Activated CD4-positive, alpha-beta memory T cell treated with anti-CD3 and anti-CD28 coated beads for 36 hours (primary cell): ENCODE measurements at regions not wholly inside any gene's neighbourhood (a gene's known extent, or its start where the extent isn't known, plus 50 kb on each side); places are given as distances from the start of the nearest gene placed in this dataset.

ENCODE experiments used
- CTCF ChIA-PET: fragments of 350-600 bp; sonication (Branson Sonifier 250); formaldehyde crosslinking; loops from one replicate; lab custom pipeline; 2021; ENCODE audit warnings: antibody characterized with exemption, inconsistent platforms; lab: Charles Lee
- POLR2A ChIA-PET: fragments of 350-600 bp; sonication (Branson Sonifier 250); formaldehyde crosslinking; loops from one replicate; lab custom pipeline; 2021; ENCODE audit warnings: antibody characterized with exemption; lab: Charles Lee
- DNase-seq: peaks from one replicate; pipeline ENCODE4 v3.0.0-alpha.2; 2020
- H3K27ac Mint-ChIP-seq: one replicate; pipeline ENCODE4 v1.8.0; 2021; ENCODE audit warnings: mixed read lengths
- H3K27me3 Mint-ChIP-seq: one replicate; pipeline ENCODE4 v1.8.0; 2021; ENCODE audit warnings: mixed read lengths
- H3K36me3 Mint-ChIP-seq: one replicate; pipeline ENCODE4 v1.8.0; 2021; ENCODE audit warnings: mixed read lengths
- H3K4me1 Mint-ChIP-seq: one replicate; pipeline ENCODE4 v1.8.0; 2021; ENCODE audit warnings: low read depth, mixed read lengths
- H3K4me3 Mint-ChIP-seq: one replicate; pipeline ENCODE4 v1.8.0; 2021; ENCODE audit warnings: mild to moderate bottlenecking, mixed read lengths
- H3K9me3 Mint-ChIP-seq: one replicate; pipeline ENCODE4 v1.8.0; 2021; ENCODE audit warnings: mixed read lengths
- intact Hi-C: fragments of 100-400 bp; cut with micrococcal nuclease; formaldehyde crosslinking; loops from one replicate; pipeline ENCODE4 v1.15.1; 2023

DNA sequence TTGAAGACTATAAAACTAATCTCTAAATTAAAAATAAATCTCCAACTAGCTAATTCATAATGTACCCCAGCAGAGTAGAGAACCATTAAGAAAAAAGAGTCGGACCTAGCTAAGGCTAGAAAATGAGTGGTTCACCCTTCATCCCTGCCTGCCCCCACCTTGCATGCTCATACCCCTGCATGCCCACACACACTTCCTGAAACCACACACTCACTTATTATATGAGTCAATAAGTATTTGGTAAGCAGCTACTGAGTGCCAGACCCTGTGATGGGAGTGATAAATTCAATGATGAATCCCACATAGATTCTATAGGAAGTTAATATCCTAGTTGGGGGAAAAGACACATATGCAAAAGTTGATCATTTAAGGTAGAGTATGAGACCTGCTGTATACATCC, 152.9 kb upstream of the INHBA start:
- H3K9me3 Mint-ChIP-seq: no peaks in the 10 kb centered on the region
- no peak for DNase-seq
- peaks cover 7% of the 10 kb centered on the region for H3K27me3 Mint-ChIP-seq
- no peak overlapping the region for H3K27ac Mint-ChIP-seq
- no peak overlapping the region for H3K4me3 Mint-ChIP-seq
- ChIA-PET POLR2A (no interaction called here), CTCF (no interaction called here)
- intact Hi-C loops: no loop called here
- H3K4me1 Mint-ChIP-seq: no peaks in the 10 kb centered on the region
- no peaks in the 10 kb centered on the region for H3K36me3 Mint-ChIP-seq

DNA sequence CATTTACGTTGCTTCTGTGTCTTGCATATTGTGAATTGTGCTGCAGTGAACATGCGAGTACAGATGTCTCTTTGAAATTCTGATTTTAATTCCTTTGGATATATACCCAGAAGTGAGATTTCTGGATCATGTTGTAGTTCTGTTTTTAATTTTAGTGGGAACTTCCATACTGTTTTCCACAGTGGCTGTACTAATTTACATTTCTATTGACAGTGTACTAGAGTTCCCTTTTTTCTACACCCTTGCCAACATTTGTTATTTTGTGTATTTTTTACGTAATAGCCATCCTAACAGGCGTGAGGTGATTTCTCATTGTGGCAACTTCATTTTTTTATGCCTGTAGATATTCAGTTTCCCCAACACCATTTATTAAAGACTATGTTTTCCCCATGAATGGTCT, 144.7 kb upstream of the INHBA start:
- Mint-ChIP-seq H3K36me3 (no peaks in the 10 kb centered on the region), H3K9me3 (peaks cover 8% of the 10 kb centered on the region), H3K27ac (no peak overlapping the region), H3K4me3 (no peak overlapping the region), H3K4me1 (peaks cover 4% of the 10 kb centered on the region), H3K27me3 (peaks cover 7% of the 10 kb centered on the region)
- no peak for DNase-seq
- CTCF ChIA-PET: no interaction called here
- POLR2A ChIA-PET: no interaction called here
- intact Hi-C loops: no loop called here

DNA sequence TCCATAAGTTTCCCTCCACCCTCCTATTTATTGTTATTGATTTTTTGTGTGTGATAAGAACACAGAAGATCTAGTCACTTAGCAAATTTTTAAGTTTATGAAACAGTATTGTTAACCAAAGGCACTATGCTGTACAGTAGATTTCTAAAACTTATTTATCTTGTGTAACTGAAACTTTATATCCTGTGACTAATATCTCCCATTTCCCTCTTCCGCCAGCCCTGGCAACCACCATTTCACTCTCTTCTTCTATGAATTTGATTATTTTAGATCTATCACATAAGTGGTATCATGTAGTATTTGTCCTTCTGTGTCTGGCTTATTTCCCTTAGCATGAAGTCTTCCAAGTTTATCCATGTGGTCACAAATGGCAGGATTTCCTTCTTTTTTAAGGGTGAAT, 144.3 kb upstream of the INHBA start:
- intact Hi-C loops: no loop called here
- ChIA-PET POLR2A (no interaction called here), CTCF (no interaction called here)
- no peak overlapping the region for H3K4me3 Mint-ChIP-seq
- H3K27me3 Mint-ChIP-seq: peaks cover 7% of the 10 kb centered on the region
- H3K9me3 Mint-ChIP-seq: peaks cover 8% of the 10 kb centered on the region
- no peak for DNase-seq
- H3K4me1 Mint-ChIP-seq: peaks cover 4% of the 10 kb centered on the region
- H3K36me3 Mint-ChIP-seq: no peaks in the 10 kb centered on the region
- no peak overlapping the region for H3K27ac Mint-ChIP-seq

DNA sequence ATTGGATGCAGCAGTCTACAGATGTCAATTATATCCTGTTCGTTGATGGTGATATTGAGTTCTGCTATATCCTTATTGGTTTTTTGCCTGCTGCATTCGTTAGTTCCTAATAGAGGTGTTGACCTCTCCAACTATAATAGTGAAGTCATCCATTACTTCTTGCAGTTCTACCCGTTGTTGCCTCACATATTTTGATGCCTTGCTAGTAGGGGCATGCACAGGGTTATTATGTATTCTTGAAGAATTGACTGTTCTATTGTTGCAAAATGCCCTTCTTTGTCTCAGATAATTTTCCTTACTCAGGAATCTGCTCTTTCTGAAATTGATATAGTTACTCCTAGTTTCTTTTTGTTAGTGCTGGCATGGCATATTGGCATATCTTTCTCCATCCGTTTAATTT, 140.1 kb upstream of the INHBA start:
- Mint-ChIP-seq H3K4me3 (no peak overlapping the region), H3K4me1 (peaks cover 4% of the 10 kb centered on the region), H3K27me3 (peaks cover 4% of the 10 kb centered on the region), H3K9me3 (peaks cover 8% of the 10 kb centered on the region), H3K36me3 (no peaks in the 10 kb centered on the region), H3K27ac (no peak overlapping the region)
- CTCF ChIA-PET: interaction anchor here (1.0 kb wide), 1 partner anchor 98 kb away, joined by 4 read pairs; no protein-coding TSS in a partner anchor
- DNase-seq: no peak
- intact Hi-C loops: no loop called here
- POLR2A ChIA-PET: no interaction called here

DNA sequence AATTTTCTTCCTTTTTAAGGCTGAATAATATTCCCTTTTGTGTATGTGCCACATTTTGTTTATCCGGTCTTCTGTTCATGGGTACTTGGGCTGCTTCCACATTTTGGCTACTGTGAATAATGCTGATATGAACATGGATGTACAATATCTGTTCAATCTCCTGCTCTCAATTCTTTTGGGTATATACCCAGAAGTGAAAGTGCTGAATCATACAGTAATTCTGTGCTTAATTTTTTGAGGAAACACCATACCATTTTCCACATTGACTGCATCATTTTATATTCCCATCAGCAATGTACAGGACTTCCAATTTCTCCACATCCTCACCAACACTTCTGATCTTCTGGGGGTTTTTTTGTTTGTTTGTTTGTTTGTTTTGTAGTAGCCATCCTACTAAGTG, 135.0 kb upstream of the INHBA start:
- no peak overlapping the region for H3K27ac Mint-ChIP-seq
- intact Hi-C loops: no loop called here
- DNase-seq: no peak
- POLR2A ChIA-PET: no interaction called here
- H3K36me3 Mint-ChIP-seq: no peaks in the 10 kb centered on the region
- CTCF ChIA-PET: no interaction called here
- peaks cover 12% of the 10 kb centered on the region for H3K9me3 Mint-ChIP-seq
- no peaks in the 10 kb centered on the region for H3K4me1 Mint-ChIP-seq
- no peak overlapping the region for H3K4me3 Mint-ChIP-seq
- no peaks in the 10 kb centered on the region for H3K27me3 Mint-ChIP-seq

DNA sequence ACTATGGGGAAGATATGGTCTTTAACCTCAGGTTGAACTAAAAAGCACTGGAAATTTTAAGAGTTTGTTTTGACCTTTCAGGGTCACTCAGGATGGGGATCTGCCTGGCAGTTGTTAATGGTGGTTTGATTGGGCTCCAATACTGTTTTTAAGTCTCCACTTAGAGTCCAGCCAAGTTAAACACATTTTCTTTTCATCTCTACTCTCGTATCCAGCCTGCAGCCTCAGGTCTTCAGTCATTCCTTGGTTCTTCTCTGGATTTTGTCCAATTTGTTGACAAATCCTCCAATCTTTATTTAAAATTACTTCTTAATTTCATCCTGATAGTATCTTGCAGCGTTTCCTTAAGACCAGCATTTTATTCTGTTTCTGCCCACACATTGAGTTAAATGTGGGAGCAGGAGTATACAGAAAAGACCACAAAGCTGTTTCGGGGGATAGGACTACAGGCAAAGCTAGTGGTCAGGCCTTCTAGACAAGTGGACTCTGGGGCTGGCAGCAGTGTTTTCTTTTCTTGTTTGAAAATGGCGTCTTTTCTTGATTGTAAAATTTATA, 133.2 kb upstream of the INHBA start:
- ChIA-PET CTCF (no interaction called here), POLR2A (no interaction called here)
- Mint-ChIP-seq H3K4me3 (no peak overlapping the region), H3K4me1 (no peaks in the 10 kb centered on the region), H3K27me3 (no peaks in the 10 kb centered on the region), H3K27ac (no peak overlapping the region), H3K36me3 (no peaks in the 10 kb centered on the region), H3K9me3 (peaks cover 27% of the 10 kb centered on the region)
- intact Hi-C loops: no loop called here
- no peak for DNase-seq

DNA sequence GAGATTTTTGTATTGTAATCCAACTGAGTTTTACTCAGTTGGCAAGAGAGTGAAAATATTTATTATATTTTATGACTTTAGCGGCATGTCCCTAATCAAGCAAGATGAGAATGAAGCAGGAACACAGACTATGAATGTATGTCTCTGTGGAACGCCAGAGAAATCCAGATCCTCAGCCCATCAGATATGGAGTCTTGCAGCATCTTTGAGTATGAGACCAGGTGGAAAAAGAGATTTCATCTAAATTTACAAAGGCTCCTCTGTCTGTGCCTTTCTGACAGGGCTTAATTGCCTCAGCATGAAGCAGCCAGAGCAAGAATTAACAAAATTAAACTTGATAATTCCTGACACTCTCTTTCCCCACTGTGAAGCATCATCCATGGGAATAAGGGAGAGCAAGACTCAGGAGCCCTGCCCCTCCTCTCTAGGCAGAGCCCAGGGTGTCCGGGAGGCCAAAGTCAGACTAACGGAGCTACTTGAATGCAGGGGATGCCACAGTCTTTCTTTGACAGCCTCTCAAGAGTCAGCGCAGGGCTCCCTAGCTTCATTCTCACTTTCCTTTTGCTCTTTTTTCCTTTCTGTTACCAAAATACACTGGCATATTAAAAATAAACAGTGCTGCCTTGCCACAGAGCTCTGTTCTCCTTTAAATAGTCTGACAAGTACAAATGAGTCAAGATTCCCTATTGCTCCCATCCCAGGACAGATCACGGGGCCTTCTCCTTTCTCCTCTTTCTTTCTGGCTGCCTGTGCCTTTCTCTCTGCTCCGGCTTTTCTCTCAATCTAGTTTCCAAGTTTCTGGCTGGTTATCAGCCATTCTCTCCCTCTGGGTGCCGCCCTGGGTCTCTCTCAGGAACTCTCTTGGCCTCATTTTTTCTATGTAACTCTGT, 132.2 kb upstream of the INHBA start:
- Mint-ChIP-seq H3K4me1 (no peaks in the 10 kb centered on the region), H3K4me3 (no peak overlapping the region), H3K27ac (no peak overlapping the region), H3K27me3 (no peaks in the 10 kb centered on the region), H3K36me3 (no peaks in the 10 kb centered on the region), H3K9me3 (peaks cover 33% of the 10 kb centered on the region)
- POLR2A ChIA-PET: no interaction called here
- no peak for DNase-seq
- intact Hi-C loops: no loop called here
- CTCF ChIA-PET: no interaction called here

DNA sequence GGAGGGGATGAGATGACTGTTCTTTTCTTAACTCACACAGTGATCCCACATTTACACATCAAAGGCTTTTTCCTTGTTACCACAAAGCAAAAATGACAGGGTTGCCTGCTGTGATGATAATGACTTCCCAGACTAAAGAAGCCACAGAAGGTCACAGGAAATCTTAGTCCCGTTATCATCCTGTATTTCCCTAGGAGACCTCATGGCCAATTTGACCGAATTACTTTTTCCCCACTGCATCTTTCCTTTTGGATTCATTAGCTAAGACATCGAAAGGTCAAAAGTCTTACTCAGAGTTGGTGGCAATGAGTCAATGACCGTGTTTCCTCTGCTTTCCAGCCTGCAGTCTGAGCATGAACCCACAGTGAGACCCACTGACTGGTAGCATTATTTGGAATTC, 130.1 kb upstream of the INHBA start:
- ChIA-PET POLR2A (no interaction called here), CTCF (no interaction called here)
- no peak for DNase-seq
- intact Hi-C loops: no loop called here
- no peak overlapping the region for H3K4me3 Mint-ChIP-seq
- no peaks in the 10 kb centered on the region for H3K36me3 Mint-ChIP-seq
- no peaks in the 10 kb centered on the region for H3K4me1 Mint-ChIP-seq
- peaks cover 1% of the 10 kb centered on the region for H3K27me3 Mint-ChIP-seq
- H3K9me3 Mint-ChIP-seq: peaks cover 25% of the 10 kb centered on the region
- no peak overlapping the region for H3K27ac Mint-ChIP-seq

DNA sequence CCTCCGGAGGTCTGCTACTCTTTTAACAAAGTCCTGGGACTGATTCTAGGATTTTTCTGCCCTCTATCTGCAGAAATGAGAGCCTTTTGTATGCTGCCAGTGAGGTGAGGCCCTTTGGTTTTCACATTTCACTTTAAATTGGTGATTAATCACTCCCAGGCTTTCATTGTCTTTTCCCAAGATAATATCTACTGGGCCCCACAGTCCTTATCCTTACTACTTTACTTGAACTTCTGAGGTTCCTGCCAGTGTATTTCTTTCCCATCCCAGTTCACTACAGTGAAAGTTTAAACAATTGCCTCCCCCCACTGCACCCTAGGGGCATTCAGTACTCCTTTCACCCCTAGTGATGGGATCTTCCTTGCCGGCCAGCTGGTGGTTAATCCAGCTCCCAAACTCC, 127.4 kb upstream of the INHBA start:
- Mint-ChIP-seq H3K36me3 (no peaks in the 10 kb centered on the region), H3K27me3 (peaks cover 3% of the 10 kb centered on the region), H3K4me3 (no peak overlapping the region), H3K4me1 (no peaks in the 10 kb centered on the region), H3K9me3 (peaks cover 21% of the 10 kb centered on the region), H3K27ac (no peak overlapping the region)
- intact Hi-C loops: no loop called here
- ChIA-PET POLR2A (no interaction called here), CTCF (no interaction called here)
- no peak for DNase-seq

DNA sequence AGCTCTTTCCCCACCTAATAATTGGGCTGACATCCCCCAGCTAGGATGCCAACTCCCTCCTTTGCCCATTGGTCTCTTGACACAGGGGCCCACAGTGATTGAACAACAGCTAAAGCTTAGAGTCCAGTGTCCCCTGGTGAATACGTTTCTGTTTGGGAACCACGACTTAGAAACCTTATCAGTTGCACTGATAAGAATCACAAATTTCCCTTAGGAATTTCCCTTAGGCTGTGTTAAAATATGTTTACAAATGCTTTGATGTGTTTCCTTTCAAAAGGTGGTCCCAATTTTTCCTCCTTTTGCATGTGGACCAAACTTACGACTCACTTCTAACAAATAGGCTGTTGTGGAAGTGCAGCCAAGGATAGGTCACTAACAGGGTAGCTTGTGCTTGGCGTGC, 126.0 kb upstream of the INHBA start:
- DNase-seq: no peak
- no peaks in the 10 kb centered on the region for H3K36me3 Mint-ChIP-seq
- POLR2A ChIA-PET: no interaction called here

DNA sequence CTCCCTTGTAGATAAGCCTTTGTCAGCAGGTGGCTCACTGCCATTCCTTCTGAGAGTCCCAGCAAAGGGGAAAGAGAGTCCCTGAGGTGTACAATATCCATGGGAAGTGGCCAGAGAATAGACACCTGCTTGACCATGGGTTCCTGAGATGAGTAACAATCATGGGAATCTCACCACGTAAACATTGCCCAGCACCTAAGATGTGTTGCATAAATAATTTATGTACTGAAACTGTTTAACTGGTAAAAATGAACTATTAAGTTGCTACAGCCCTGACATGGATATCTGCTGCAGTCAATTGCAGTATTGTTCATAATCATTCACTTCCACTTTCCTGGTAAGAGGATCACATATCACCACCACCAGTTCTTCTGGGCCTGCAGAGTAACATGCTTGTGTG, 123.8 kb upstream of the INHBA start:
- no peak overlapping the region for H3K27ac Mint-ChIP-seq

More for the DNA sequence above, 126.0 kb upstream of the INHBA start:
- Mint-ChIP-seq H3K4me3 (no peak overlapping the region), H3K9me3 (peaks cover 21% of the 10 kb centered on the region), H3K4me1 (no peaks in the 10 kb centered on the region), H3K27me3 (peaks cover 3% of the 10 kb centered on the region), H3K27ac (no peak overlapping the region)
- CTCF ChIA-PET: no interaction called here
- intact Hi-C loops: no loop called here

DNA sequence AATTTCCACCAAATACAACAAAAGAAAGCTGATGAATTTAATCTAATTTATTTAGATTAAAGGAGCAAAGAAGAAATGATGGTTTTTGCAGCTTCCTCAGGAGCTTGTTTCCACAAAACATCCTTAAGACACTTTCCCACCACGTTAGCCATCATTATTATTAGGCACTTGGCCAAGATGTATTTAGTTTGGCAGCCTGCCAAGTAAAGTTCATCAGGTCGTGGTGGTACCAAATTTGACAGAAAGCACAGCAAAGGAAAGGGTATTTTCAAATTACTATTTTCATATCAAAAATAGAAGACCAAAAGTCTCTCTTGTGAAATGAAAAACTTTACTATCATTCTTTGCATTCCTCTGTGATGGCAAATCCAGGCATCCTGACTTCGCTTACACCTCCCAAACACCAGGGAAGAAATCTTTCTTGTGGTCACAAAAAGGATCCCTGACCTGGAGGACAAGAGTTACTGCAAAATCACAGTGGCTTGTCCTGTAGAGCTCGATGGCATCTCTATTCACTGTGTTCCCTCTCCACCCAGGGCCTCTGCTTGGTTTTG, 123.1 kb upstream of the INHBA start:
- no peak overlapping the region for H3K4me3 Mint-ChIP-seq
- no peak for DNase-seq
- peaks cover 10% of the 10 kb centered on the region for H3K27me3 Mint-ChIP-seq
- H3K9me3 Mint-ChIP-seq: peaks cover 6% of the 10 kb centered on the region
- no peaks in the 10 kb centered on the region for H3K36me3 Mint-ChIP-seq
- intact Hi-C loops: no loop called here
- POLR2A ChIA-PET: no interaction called here
- no peak overlapping the region for H3K27ac Mint-ChIP-seq
- CTCF ChIA-PET: no interaction called here
- no peaks in the 10 kb centered on the region for H3K4me1 Mint-ChIP-seq

More for the DNA sequence above, 123.8 kb upstream of the INHBA start:
- DNase-seq: no peak
- Mint-ChIP-seq H3K4me1 (no peaks in the 10 kb centered on the region), H3K4me3 (no peak overlapping the region), H3K27me3 (peaks cover 7% of the 10 kb centered on the region), H3K36me3 (no peaks in the 10 kb centered on the region), H3K9me3 (peaks cover 9% of the 10 kb centered on the region)
- ChIA-PET CTCF (no interaction called here), POLR2A (no interaction called here)
- intact Hi-C loops: no loop called here

DNA sequence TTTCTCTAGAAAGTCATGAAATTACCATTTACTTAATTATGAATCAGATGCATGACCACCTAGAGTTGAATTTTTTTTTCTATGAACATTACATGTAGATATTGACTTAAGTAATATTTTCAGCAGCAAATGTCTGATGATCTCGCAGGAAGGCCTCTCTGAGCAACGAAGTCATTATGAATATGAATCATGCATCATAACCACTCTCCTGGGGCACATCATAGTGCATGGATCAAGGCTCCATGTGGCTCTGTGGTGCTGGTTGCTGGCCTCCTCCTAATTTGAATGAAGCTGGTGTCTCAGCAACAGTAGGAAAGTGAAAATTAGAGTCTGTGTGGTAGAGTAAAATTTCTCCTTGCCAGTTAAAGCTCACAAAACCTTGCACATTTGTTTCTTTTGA, 121.4 kb upstream of the INHBA start:
- H3K4me3 Mint-ChIP-seq: no peak overlapping the region
- H3K9me3 Mint-ChIP-seq: peaks cover 8% of the 10 kb centered on the region
- ChIA-PET CTCF (no interaction called here), POLR2A (no interaction called here)
- intact Hi-C loops: no loop called here
- no peaks in the 10 kb centered on the region for H3K4me1 Mint-ChIP-seq
- DNase-seq: no peak
- no peaks in the 10 kb centered on the region for H3K36me3 Mint-ChIP-seq
- H3K27ac Mint-ChIP-seq: no peak overlapping the region
- H3K27me3 Mint-ChIP-seq: peaks cover 11% of the 10 kb centered on the region
